H1 (cell line): ENCODE measurements at regions not wholly inside any gene's neighbourhood (a gene's known extent, or its start where the extent isn't known, plus 50 kb on each side); places are given as distances from the start of the nearest gene placed in this dataset.

Source experiments
- CTCF ChIA-PET: fragments of 300-600 bp; sonication (Branson Sonifier 250); formaldehyde crosslinking; loops from one replicate; lab custom pipeline; 2021; ENCODE audit not compliant: partially characterized antibody; lab: Charles Lee
- POLR2A ChIA-PET: fragments of 300-600 bp; sonication (Branson Sonifier 250); formaldehyde crosslinking; loops from one replicate; lab custom pipeline; 2021; ENCODE audit warnings: inconsistent platforms; ENCODE audit not compliant: partially characterized antibody; lab: Charles Lee
- DNase-seq, 2 experiments: peaks; one replicate each; pipeline versions ENCODE4 v3.0.0 to v3.0.0-alpha.2; 2010 to 2022; ENCODE audit warnings: low spot score in 2 of 2, low read depth in 1 of 2, mixed read lengths in 1 of 2
- FAIRE-seq: peaks from 2 replicates; lab custom pipeline; 2011; peaks lifted over from hg19 to GRCh38; lab: Jason Lieb, UNC
- H2AFZ ChIP-seq: 2 replicates; pipeline ENCODE4 v1.8.1; 2012; ENCODE audit warnings: low read length, inconsistent platforms
- H2AK5ac ChIP-seq: 2 replicates; pipeline ENCODE4 v1.6.1; 2013; ENCODE audit warnings: low read depth, low read length
- H2BK120ac ChIP-seq: replicated peaks from 2 replicates; pipeline ENCODE3; 2013; ENCODE audit warnings: low read depth, low read length, inconsistent platforms
- H2BK12ac ChIP-seq: 2 replicates; pipeline ENCODE4 v1.6.1; 2013; ENCODE audit warnings: low read depth, low read length
- H2BK15ac ChIP-seq: 2 replicates; pipeline ENCODE4 v1.6.1; 2013; ENCODE audit warnings: low read length
- H2BK20ac ChIP-seq: 2 replicates; pipeline ENCODE4 v1.6.1; 2013; ENCODE audit warnings: low read length
- H2BK5ac ChIP-seq: 2 replicates; pipeline ENCODE4 v1.6.1; 2013; ENCODE audit warnings: low read depth, low read length
- H3K14ac ChIP-seq: 2 replicates; pipeline ENCODE4 v1.6.1; 2013; ENCODE audit warnings: inconsistent platforms; ENCODE audit not compliant: insufficient read length
- H3K18ac ChIP-seq: 2 replicates; pipeline ENCODE4 v1.6.1; 2013; ENCODE audit warnings: low read length; ENCODE audit errors: extremely low read depth
- H3K23ac ChIP-seq: 2 replicates; pipeline ENCODE4 v1.6.1; 2013; ENCODE audit warnings: inconsistent platforms; ENCODE audit not compliant: insufficient read length
- H3K23me2 ChIP-seq: 2 replicates; pipeline ENCODE4 v1.6.1; 2013; ENCODE audit warnings: low read depth, low read length
- H3K27ac ChIP-seq: 2 replicates; pipeline ENCODE4 v1.6.1; 2011; ENCODE audit warnings: low read depth, low read length, inconsistent platforms
- H3K27me3 ChIP-seq, 4 experiments: replicated peaks in 1 of 4; 1 replicate in 1 of 4; 2 replicates in 3 of 4; pipeline versions ENCODE4 v1.6.1 to v1.8.1; 2011 to 2013; ENCODE audit warnings: low read length in 3 of 4, mild to moderate bottlenecking in 3 of 4, inconsistent platforms in 2 of 4, mixed read lengths in 2 of 4, moderate library complexity in 1 of 4; ENCODE audit not compliant: control insufficient read depth in 3 of 4, insufficient read depth in 3 of 4; ENCODE audit errors: extremely low read depth in 1 of 4
- H3K36me3 ChIP-seq, 4 experiments: 2 replicates each; pipeline versions ENCODE4 v1.6.1 to v1.8.1; 2011 to 2013; ENCODE audit warnings: mild to moderate bottlenecking in 4 of 4, low read length in 3 of 4, moderate library complexity in 2 of 4, control low read depth in 1 of 4, inconsistent platforms in 1 of 4; ENCODE audit not compliant: insufficient read depth in 4 of 4, control insufficient read depth in 2 of 4
- H3K4ac ChIP-seq: replicated peaks from 2 replicates; pipeline ENCODE3; 2013; ENCODE audit warnings: low read length, low read depth, mixed read lengths, inconsistent platforms; ENCODE audit not compliant: insufficient read length
- H3K4me1 ChIP-seq, 4 experiments: replicated peaks in 1 of 4; 1 replicate in 1 of 4; 2 replicates in 3 of 4; pipeline versions ENCODE4 v1.6.1 to v1.8.1; 2011 to 2013; ENCODE audit warnings: low read length in 3 of 4, inconsistent platforms in 2 of 4, mixed read lengths in 1 of 4; ENCODE audit not compliant: insufficient read depth in 4 of 4, control insufficient read depth in 3 of 4
- H3K4me2 ChIP-seq, 2 experiments: 2 replicates each; pipeline versions ENCODE4 v1.6.1 to v1.8.1; 2011 to 2013; ENCODE audit warnings: low read depth in 2 of 2, low read length in 2 of 2, control low read depth in 1 of 2, inconsistent platforms in 1 of 2, mild to moderate bottlenecking in 1 of 2; ENCODE audit not compliant: insufficient read depth in 1 of 2
- H3K4me3 ChIP-seq, 4 experiments: fragments of 200-600, 300-600 bp in 1 of 4; sonication (generic), shearing (Covaris generic), sonication (Bioruptor Twin) in 1 of 4; 2 replicates each; pipeline versions ENCODE4 v1.5.1 to v1.8.1; 2011 to 2016; ENCODE audit warnings: low read length in 4 of 4, low read depth in 3 of 4, control low read depth in 2 of 4, inconsistent platforms in 2 of 4, mild to moderate bottlenecking in 2 of 4, mixed read lengths in 1 of 4, moderate library complexity in 1 of 4; ENCODE audit not compliant: insufficient read depth in 2 of 4; ENCODE audit errors: extremely low read depth in 1 of 4
- H3K56ac ChIP-seq: replicated peaks from 2 replicates; pipeline ENCODE3; 2013; ENCODE audit warnings: low read depth, mild to moderate bottlenecking, mixed read lengths, low read length, inconsistent platforms; ENCODE audit not compliant: insufficient read length
- H3K79me1 ChIP-seq: 2 replicates; pipeline ENCODE4 v1.6.1; 2013; ENCODE audit warnings: low read depth, low read length, control low read depth
- H3K79me2 ChIP-seq, 2 experiments: 2 replicates each; pipeline versions ENCODE4 v1.6.1 to v1.8.1; 2012 to 2013; ENCODE audit warnings: low read length in 2 of 2, mild to moderate bottlenecking in 2 of 2, inconsistent platforms in 1 of 2; ENCODE audit not compliant: insufficient read depth in 2 of 2, control insufficient read depth in 1 of 2
- H3K9ac ChIP-seq, 4 experiments: replicated peaks in 1 of 4; 1 replicate in 1 of 4; 2 replicates in 3 of 4; pipeline versions ENCODE4 v1.6.1 to v1.8.1; 2011 to 2013; ENCODE audit warnings: low read depth in 3 of 4, low read length in 3 of 4, control low read depth in 2 of 4, mild to moderate bottlenecking in 2 of 4, moderate library complexity in 2 of 4, inconsistent platforms in 1 of 4; ENCODE audit errors: extremely low read depth in 1 of 4
- H3K9me3 ChIP-seq, 2 experiments: 2 replicates each; pipeline versions ENCODE4 v1.6.1 to v1.8.1; 2012 to 2013; ENCODE audit warnings: mild to moderate bottlenecking in 2 of 2, moderate library complexity in 2 of 2, control low read depth in 1 of 2, inconsistent platforms in 1 of 2, low read depth in 1 of 2, low read length in 1 of 2, mixed read lengths in 1 of 2; ENCODE audit not compliant: insufficient read depth in 2 of 2
- H4K20me1 ChIP-seq, 2 experiments: replicated peaks in 1 of 2; 2 replicates each; pipeline versions ENCODE3 to v1.8.1; 2011 to 2013; ENCODE audit warnings: inconsistent platforms in 2 of 2, low read length in 2 of 2, mild to moderate bottlenecking in 1 of 2; ENCODE audit not compliant: insufficient read depth in 2 of 2, control insufficient read depth in 1 of 2
- H4K5ac ChIP-seq: 2 replicates; pipeline ENCODE4 v1.6.1; 2013; ENCODE audit warnings: low read length, low read depth, mixed read lengths, inconsistent platforms; ENCODE audit not compliant: insufficient read length
- H4K8ac ChIP-seq: 2 replicates; pipeline ENCODE4 v1.8.0; 2013; ENCODE audit warnings: mild to moderate bottlenecking, moderate library complexity, low read length, inconsistent platforms; ENCODE audit not compliant: insufficient read depth; ENCODE audit errors: extremely low read depth
- H4K91ac ChIP-seq: replicated peaks from 2 replicates; pipeline ENCODE3; 2013; ENCODE audit warnings: low read length, mixed read lengths, inconsistent platforms; ENCODE audit not compliant: insufficient read length
- ATF3 ChIP-seq: IDR thresholded peaks from 2 replicates; pipeline ENCODE4 v1.6.1; 2011; ENCODE audit warnings: low read depth, mild to moderate bottlenecking, low read length; ENCODE audit not compliant: insufficient read depth
- BACH1 ChIP-seq: IDR thresholded peaks from 2 replicates; pipeline ENCODE4 v1.6.1; 2012; ENCODE audit warnings: low read length, improper control_type of control experiment
- BRCA1 ChIP-seq: IDR thresholded peaks from 2 replicates; pipeline ENCODE4 v1.6.1; 2012; ENCODE audit warnings: low read depth, low read length, improper control_type of control experiment
- CHD1 ChIP-seq: IDR thresholded peaks from 2 replicates; pipeline ENCODE4 v1.6.1; 2012; ENCODE audit warnings: low read depth, low read length, improper control_type of control experiment
- EP300 ChIP-seq, 2 experiments: IDR thresholded peaks; 1 replicate in 1 of 2; 2 replicates in 1 of 2; pipeline ENCODE4 v1.6.1; 2011 to 2012; ENCODE audit warnings: low read depth in 2 of 2, low read length in 2 of 2, mild to moderate bottlenecking in 2 of 2, borderline replicate concordance in 1 of 2, inconsistent platforms in 1 of 2, moderate library complexity in 1 of 2
- FOSL1 ChIP-seq: IDR thresholded peaks from 2 replicates; pipeline ENCODE4 v1.6.1; 2011; ENCODE audit warnings: mild to moderate bottlenecking, low read depth, low read length, moderate library complexity; ENCODE audit not compliant: insufficient read depth
- MAFK ChIP-seq: IDR thresholded peaks from 2 replicates; pipeline ENCODE4 v1.6.1; 2012; ENCODE audit warnings: low read depth, mild to moderate bottlenecking, improper control_type of control experiment, low read length
- MAX ChIP-seq: IDR thresholded peaks from 2 replicates; pipeline ENCODE4 v1.6.1; 2012; ENCODE audit warnings: inconsistent platforms
- PHF8 ChIP-seq: fragments of 200-600 bp; sonication (generic); conservative IDR thresholded peaks from 2 replicates; pipeline ENCODE4 v1.7.1; 2012; ENCODE audit warnings: low read depth, mild to moderate bottlenecking, inconsistent platforms, low read length, moderate library complexity
- SP4 ChIP-seq: IDR thresholded peaks from 2 replicates; pipeline ENCODE4 v1.6.1; 2012; ENCODE audit warnings: low read length, inconsistent platforms
- TAF7 ChIP-seq: optimal IDR thresholded peaks from 2 replicates; pipeline ENCODE3; 2011; ENCODE audit warnings: low read depth, mild to moderate bottlenecking, inconsistent platforms, low read length, moderate library complexity, borderline replicate concordance
- WGBS, 2 experiments: shearing (Covaris generic) in 1 of 2; methylation state at CpG; one replicate each; pipeline versions ENCODE4 v1.1.6 to v1.1.7; 2013 to 2015; ENCODE audit warnings: low lambda C conversion rate in 2 of 2, mixed read lengths in 2 of 2, inconsistent platforms in 1 of 2, low coverage in 1 of 2, missing lambda C conversion rate in 1 of 2; ENCODE audit not compliant: insufficient replicate concordance in 2 of 2, insufficient coverage in 1 of 2, insufficient read length in 1 of 2; ENCODE audit errors: extremely low coverage in 1 of 2, missing lambda C conversion rate in 1 of 2; 5-methylcytosine and 5-hydroxymethylcytosine counted together

GRCh38 chr1:93758842-93759515 is 77.3 kb upstream of the BCAR3 start:
- H3K18ac ChIP-seq = no peak overlapping the region
- no peak overlapping the region for H3K23ac ChIP-seq
- H3K23me2 ChIP-seq = no peaks in the 10 kb centered on the region; the same call in 1 of the 2 replicates
- ChIA-PET POLR2A (interaction anchor here (1.1 kb wide), 1 partner anchor 16 kb away, joined by 3 read pairs; no protein-coding TSS in a partner anchor), CTCF (interaction anchor here (0.6 to 1.3 kb wide), 8 partner anchors 8 to 130 kb away, joined by 3 to 5 read pairs (median 3); no protein-coding TSS in a partner anchor)
- H2BK15ac ChIP-seq = no peak overlapping the region
- no peak overlapping the region for H3K27ac ChIP-seq
- H3K56ac ChIP-seq = no peak overlapping the region
- TF ChIP-seq SP4 (no peak), EP300 (IDR thresholded peaks at IDR 0.05; ENCODE audit: borderline replicate concordance in 1 of 2, low read depth in 2 of 2, low read length in 2 of 2) (no peak), CHD1 (no peak), BRCA1 (no peak), MAX (no peak), PHF8 (no peak), MAFK (no peak), ATF3 (no peak), TAF7 (no peak), FOSL1 (no peak), BACH1 (no peak)
- H3K4me1 ChIP-seq = 0 out of 7 replicates have a peak, but pooled peaks cover 0 to 2% (median 0%) of the 10 kb centered on the region in 4 experiments
- H3K4me2 ChIP-seq = no peak overlapping the region
- H3K27me3 ChIP-seq = no peaks in the 10 kb centered on the region
- no peak overlapping the region for H2AK5ac ChIP-seq
- H4K5ac ChIP-seq = no peak overlapping the region
- H3K4me3 ChIP-seq = no peak overlapping the region
- no peak overlapping the region for H3K14ac ChIP-seq
- DNase-seq (no peak), FAIRE-seq (no peak)
- H2BK12ac ChIP-seq = no peak overlapping the region
- no peak overlapping the region for H2BK5ac ChIP-seq
- no peak overlapping the region for H3K9ac ChIP-seq
- no peaks in the 10 kb centered on the region for H4K20me1 ChIP-seq
- no peaks in the 10 kb centered on the region for H3K36me3 ChIP-seq
- H2BK20ac ChIP-seq = no peak overlapping the region
- WGBS, 2 experiments = 81% methylated on average over 7 of the region's 7 CpGs; no CpG with 5 or more reads in 1 of the 2 experiments
- H2AFZ ChIP-seq = no peak overlapping the region
- no peak overlapping the region; the same call in 1 of the 2 replicates for H4K8ac ChIP-seq
- no peaks in the 10 kb centered on the region for H3K9me3 ChIP-seq
- H3K79me1 ChIP-seq = no peaks in the 10 kb centered on the region
- no peak overlapping the region for H3K4ac ChIP-seq
- no peaks in the 10 kb centered on the region for H3K79me2 ChIP-seq
- H2BK120ac ChIP-seq = no peak overlapping the region
- no peak overlapping the region for H4K91ac ChIP-seq
